HG02973 (cell line): ENCODE measurements at regions not wholly inside any gene's neighbourhood (a gene's known extent, or its start where the extent isn't known, plus 50 kb on each side); places are given as distances from the start of the nearest gene placed in this dataset.

ENCODE experiments used
- ATAC-seq: cut with Tn5 transposase; IDR thresholded peaks from one replicate; pipeline ENCODE4 v1.9.1; 2021; ENCODE audit warnings: moderate library complexity; ENCODE audit not compliant: unreplicated experiment

DNA sequence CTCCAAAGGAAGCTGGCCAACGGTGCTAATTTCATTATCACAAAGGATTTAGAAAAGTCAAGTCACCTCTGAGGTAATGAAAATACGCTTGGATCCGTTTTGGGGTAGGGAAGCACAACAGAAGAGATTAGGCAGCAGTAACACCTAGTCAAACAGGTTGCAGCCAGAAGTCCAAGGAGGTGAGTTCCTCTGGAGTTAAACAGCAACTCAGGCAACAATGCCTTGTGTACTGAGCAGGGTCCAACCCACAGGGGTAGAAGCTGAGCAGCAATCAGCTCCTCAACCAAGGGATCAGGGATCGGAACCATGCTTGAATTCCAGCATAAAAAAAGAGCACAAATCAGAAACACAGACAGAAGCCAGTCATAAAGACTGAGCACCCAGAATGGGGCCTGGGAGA is 88.1 kb upstream of the SPRED1 start:
- ATAC-seq: no peak

DNA sequence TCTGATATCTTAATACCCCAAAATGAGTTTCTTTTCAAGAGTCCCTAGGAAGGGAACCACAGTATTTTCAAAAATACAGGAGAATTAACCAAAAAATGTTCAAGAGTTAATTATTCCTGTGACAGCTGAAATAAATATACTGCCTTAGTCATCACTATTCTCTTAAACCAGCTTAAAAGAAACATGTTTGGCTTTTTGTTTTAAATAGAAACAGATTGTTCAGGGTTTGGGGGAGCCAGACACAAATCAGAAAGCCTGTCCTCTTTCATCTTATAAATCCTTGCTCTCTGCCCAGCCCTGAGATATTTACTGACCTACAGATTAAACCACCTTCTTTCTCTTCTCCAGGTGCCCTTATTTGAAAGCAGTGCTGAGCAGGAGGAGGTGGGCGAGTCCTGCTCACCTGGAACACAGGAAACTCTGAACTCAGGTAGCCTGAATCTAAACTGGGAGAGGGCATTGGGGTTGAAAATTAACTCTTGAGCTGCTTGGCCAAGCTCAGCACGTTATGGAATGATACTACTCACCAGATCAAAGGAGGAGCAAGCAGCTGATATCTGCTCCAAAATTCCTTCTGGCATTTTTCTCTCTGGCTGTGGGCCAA is 84.1 kb upstream of the SPRED1 start:
- ATAC-seq: no peak

DNA sequence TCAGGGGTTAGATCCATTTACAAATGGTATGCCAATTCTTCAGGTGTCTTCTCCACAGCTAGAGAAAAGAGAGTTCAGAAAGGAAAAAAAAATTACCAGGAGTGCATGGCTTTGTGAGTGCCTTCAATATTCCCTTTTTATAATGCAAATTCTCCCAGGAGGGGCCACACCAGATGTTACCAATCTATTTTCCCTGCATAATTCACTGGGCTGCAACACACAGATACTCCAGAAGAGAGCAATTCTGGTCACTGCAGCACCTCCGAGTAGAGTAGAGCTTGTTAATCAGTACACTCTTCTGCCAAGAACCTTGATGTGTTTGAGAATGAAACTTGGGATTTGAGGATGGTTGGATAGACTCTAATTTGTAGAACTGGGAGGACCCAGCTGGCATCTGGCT is 80.7 kb upstream of the SPRED1 start:
- no peak for ATAC-seq

DNA sequence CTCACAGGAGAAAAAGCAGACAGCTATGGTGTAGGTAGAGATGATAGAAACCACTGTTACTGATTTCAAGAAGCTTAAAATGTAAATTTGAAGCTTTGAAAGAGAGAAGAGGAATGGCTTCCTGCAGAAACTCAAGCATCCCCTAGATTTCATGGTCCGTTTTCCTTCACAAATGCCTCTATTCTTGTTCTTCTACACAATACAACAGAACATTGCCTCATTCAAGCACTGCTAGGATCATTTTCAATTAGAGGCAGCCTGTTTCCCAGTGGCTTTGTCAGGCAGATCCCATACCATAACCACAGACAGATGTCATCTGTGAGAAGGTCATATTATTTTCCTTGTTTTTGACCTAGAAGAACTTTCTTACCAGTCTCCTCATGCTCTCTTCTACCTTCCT is 77.9 kb upstream of the SPRED1 start:
- ATAC-seq: no peak

DNA sequence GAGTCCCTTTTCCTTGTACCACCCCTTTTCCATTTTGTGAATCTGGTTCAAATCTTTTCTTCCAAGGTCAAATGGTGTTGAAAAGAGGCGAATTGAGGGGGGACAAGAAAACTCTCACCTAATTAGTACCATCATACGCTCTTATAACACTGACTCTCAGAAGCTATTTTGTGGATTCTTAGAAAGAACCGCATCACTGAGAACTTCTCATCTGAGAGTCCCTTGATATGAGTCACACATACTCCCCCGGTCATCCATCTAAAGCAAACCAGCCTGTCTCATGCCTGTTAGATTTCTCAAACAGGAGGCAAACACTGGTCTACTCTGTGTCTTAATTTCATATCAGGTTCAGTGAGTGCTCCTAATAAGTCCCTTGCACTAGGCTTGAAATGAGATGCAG is 76.5 kb upstream of the SPRED1 start:
- peak; percentile 97 for ATAC-seq

DNA sequence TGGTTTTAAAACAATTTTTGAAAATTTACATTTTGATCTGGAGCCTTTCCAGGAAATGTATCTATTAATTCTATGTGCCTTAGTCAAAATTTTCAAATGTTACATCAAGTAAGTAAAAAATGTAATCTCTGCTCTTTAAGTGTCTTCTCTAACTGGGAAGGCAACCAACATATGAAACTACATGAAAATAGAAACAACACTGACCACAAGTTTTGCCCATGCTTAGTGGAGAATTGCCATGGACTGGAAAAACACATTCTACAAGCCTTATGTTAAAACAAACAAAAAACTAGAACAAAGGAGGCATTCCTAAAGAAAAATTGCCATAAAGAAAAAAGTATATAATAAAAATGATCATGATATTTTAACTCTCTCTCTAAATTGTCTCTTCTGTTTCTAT is 75.9 kb upstream of the SPRED1 start:
- peak; percentile 21 for ATAC-seq

DNA sequence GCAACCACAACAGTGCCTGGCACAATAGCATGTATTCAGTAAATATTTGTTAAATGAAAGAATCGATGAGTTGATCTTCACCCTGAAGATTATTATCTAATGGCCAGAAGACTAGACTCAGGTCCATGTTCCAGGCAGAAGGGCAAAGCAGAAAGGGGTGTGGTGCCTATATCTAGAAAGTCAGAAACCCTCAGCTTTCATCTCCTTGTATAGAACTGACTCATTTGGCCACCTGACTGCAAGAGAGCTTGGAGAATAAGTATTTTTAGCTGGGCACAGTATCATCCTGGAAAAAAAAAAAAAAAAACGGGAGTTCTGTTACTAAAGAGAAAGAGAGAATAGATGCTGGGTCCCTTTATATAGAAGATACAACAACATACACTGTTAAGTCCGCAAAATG is 69.7 kb upstream of the SPRED1 start:
- no peak for ATAC-seq

DNA sequence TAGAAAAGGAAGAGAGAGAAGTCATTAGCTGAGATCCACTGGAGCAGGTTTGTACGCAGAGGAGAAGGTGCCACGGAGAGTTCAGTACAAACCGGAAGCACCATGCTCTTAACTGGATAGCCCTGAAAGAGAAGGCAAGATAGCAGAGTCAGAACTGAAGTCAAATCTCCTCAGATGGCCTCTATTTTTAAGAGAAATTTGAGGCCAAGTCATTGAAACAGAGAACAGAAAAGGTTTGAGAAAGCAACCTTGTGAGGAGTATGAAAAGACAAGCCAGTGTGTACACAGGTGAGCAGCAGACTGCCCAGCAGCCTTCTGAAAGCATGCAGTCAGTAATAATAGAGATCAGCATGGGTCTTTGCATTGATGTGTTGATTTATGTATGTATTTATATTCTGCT is 66.1 kb upstream of the SPRED1 start:
- ATAC-seq: no peak

DNA sequence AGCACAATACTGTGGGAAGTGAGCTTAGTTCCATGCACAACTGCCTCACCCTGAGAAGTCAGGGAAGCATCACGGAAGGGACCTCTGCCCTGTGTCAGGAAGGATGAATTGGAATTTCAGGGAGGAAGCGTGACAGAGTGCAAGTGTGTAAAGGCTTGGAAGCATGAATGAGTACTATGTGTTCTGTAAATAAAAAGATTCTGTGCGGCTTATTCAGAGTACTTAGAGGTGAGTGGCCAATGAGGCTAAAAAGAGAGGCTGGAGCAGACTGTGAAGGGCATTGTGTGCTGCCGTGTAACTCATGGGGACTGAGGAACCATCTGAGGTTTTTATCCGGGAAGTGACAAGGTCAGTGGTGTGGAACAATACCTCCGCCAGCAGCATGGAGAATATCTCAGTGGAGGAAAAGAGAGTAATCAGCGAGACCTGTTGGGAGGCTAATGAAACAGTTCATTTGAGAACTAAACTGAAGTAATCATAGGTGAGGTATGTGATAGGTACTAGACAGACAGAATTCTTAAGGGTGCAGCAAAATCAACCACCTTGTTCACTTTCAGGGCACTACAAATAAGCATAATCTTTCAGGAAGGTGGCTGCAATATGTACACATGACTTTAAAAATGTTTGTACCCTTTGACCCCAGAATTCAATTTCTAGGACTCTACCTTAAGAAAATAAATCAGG is 64.9 kb upstream of the SPRED1 start:
- ATAC-seq: no peak

DNA sequence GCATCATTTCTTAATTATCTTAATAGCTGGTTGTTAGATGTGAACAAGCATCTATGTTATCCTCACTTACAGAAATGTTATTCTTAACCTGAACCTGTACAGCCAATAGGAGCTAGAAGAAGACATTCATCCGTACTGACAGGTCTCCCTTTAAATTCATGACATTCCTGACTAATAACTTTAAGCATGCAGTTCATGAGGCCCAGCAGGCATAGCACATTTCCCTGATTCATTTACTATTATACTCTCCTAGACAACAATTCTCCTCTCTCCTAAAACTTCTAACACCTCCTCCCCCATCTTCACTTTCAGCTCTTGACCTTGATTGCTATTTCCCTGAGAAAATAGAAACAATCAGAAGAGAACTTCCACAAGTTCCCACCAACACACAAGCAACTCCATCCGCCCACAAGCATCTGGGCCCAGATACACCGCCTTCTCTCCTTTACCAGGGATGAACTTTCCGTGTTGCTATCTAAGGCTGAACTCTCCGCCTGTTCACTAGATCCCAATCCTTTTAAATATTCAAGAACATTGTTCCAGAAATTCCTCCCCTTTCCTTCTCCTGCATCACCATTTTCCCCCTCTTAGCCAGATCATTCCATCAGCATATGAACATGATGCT is 62.9 kb upstream of the SPRED1 start:
- no peak for ATAC-seq

DNA sequence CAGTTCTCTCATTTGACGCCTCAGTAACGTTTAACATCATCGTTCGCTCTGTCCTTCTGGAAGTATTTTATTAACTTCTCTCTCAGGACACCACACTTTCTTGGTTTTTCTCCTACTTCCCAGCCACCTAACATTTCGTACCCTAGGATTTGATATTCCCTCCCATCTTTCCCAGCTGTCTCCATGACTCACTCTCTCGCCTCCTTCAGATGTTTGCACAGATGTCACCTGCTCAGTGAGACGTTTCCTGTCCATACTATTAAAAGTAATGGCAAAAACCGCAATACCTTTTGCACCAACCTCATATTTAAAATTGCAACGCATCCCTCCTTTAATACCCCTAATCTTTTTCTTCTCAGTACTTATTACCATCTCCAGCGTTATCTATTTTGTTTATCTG is 62.1 kb upstream of the SPRED1 start:
- no peak for ATAC-seq

DNA sequence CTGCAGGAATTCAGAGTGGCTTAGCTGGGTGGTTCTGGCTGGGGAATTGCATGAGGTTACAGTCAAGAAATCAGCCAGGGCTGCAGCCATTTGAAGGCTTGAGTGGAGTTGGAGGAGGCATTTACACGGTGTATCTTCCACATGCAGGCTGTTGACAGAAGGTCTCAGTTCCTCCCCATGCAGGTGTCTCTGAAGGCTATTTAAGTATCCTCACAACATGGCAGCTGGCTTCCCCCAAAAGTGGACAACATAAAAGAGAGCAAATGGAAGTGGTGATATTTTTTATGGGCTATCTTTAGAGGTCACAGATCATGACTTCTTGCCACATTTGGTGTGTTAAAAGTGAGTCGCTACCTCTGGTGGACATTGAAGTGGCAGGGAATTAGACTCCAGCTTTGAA is 60.1 kb upstream of the SPRED1 start:
- no peak for ATAC-seq

DNA sequence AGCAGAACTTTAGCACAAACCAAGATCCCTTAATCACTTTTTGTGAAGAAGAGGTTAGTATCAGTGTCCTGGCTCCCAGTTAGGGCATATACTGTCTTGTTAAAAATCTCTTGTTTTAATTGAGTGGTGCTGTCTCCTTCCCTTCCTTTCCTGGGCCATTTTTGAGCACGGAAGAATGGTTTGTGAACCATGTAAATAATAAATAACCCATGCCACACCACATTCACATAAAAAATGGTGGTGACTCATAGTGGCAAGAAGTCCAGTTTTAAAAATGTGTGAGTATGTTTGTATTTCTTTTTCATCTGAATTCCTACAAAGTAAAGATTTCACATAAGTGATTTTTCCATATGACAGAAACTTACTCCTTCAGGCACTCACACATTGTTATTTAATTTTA is 59.1 kb upstream of the SPRED1 start:
- no peak for ATAC-seq

DNA sequence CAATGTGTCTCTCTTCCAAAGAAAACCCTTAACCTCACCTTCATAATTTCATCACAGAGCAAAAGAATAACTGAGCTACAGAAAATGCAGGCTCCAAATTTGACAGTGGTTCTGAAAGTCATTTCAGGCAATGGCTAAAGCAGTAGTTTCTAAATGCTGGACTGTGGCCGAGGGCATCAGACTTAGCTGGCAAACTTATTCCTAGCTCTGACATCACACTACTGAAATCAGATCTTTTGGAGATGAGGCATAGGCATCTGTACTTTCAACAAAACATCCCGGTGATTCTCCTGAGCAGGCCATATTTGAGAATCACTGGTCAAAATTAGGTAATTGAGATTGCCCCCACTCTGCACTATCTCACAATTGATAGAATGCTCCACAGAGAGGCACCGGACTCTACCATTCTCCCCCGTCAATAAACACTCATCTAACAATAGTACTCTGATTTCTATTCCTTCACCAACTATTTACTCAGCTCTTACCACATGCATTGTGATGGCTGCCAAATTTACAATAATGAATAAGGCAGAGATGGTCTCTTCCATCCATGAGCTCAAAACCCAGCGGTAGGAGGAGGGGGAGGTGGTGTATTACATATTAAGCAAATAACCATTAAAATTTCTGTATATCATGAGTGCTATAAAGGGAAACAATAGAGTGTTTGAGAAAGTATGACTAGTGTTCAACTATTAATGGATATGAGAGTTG is 57.3 kb upstream of the SPRED1 start:
- no peak for ATAC-seq

DNA sequence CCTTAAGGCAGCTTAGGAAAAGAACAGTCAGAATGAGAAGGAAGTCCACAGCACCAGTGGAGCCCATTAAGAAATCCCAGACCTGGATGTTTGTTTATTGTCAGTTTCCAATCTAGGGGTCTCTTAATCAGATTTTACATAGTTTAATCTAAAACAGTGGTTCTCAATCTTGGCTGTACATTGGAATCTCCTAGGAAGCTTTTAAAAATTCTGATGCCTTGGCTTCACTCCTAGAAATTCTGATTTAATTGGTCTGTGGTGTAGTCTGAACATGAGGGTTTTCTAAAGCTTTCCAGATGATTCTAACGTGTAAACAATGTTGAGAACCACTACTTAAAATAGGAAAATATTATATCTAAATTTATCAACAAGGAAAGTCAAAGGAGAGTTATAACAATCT is 56.6 kb upstream of the SPRED1 start:
- no peak for ATAC-seq

DNA sequence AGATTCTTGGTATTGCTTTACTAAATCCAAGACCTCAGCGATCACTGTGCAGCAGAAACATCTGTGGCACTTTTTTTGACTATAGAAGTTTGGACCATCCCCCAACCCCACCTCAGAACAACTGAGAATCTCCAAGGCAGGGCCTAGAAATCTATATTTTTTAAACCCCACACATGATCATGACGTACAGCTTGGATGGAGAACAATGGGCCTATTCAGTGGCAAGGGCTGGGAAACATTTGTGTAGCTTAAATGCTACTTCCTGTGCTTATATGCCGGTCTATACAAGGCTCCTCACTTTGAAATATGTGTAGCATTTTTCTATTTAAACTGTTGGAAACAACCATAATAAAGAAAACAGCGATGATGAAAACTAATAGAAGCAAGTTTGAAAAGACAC is 55.1 kb upstream of the SPRED1 start:
- ATAC-seq: no peak

DNA sequence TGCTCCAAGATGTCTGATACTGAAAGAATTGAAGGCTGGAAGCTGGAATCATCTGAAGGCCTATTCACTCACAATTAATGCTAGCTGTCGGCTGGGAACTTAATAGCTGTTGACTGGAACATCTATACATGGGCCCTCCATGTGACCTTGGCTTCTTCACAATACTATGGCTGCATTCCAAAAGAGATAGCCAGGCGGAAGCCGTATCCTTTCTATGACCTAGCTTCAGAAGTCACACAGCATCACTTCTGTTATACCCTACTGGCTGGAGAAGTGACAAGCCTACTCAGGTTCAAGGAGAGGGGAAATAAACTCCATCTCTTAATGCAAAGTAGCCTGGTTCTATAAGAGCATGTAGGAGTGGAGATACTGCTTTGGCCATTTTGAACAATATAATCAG is 50.9 kb upstream of the SPRED1 start:
- no peak for ATAC-seq

DNA sequence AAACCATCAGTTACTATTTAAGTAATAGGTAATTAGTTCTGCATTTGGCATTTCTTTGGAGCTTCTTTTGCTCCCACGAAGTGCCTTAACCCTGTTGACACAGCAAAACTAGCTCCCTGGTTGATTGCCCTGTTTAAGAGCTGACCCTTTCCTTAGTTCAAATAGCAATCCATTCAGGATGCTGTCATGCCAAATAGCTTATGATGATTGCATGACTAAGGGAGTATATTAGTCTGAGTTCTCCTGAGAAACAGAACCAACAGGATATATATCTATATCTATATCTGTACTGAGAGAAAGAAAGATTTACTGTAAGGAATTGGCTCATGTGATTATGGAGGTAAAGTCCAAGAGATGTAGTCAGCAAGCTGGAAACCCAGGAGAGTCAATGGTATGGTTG is 50.3 kb upstream of the SPRED1 start:
- ATAC-seq: no peak
